ENCODE measurements at regions not wholly inside any gene's neighbourhood (a gene's known extent, or its start where the extent isn't known, plus 50 kb on each side); places are given as distances from the start of the nearest gene placed in this dataset.

GRCh38 chr6:66860328-66860727 is 1153.3 kb upstream of the EYS start:
- TF ChIP-seq POLR2AphosphoS5 (IDR thresholded peaks at IDR 0.05; ENCODE audit: insufficient read depth in 1 of 2, low read depth in 1 of 2) (no peak), CTCF (IDR thresholded peaks at IDR 0.05) (no peak)

All from vagina (tissue), 2 donors.